Right kidney (tissue), 1 donor: ENCODE measurements at regions not wholly inside any gene's neighbourhood (a gene's known extent, or its start where the extent isn't known, plus 50 kb on each side); places are given as distances from the start of the nearest gene placed in this dataset.

Experiments
- DNase-seq: peaks from one replicate; pipeline ENCODE4 v3.0.0-alpha.2; 2016

DNA sequence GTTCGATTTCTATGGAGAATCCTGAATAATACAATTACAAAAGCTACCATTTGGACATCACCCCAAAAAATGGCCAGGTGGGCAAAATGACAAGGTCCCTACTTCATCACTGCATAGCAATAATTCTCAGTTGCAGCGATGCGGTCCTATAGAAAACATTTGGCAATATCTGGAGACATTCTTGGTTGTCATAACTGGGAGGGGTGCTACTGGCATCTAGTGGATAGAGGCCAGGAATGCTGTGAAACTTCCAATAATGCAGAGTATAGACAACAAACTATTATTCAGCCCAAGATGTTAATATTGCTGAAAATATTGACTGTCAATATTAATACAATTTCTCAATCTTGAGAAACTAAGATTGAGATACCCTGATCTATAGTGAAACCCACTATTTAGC is 637.8 kb upstream of the PKDCC start:
- no peak for DNase-seq

DNA sequence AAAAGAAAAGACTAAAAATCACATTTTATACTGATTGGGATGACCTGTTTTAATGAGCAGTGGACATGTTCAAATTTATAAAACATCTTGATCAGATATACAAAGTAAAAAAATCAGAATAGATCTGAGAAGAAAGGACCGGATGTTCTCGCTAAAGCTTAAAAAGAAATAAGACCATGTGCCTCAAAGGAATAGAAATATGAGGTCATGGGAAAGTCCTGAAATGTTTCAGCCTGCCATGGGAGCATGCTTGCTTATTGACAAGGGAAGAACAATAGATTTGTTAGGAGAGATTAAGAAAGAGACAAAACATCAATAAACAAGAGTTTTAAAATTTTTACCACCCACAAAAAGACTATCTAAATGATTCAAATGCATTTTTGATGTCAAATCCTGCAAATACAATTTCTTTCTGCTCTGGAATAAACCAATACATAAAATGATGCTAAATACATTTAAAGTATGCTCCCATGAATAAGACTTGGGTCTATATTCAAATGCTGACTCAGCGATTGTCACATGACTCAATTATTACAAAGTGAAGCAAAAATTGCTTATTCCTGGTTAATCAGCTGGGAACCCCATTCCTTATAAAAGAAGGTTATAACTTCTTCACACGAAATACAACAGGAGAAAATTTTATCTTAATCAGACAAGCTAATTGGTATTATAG is 633.9 kb upstream of the PKDCC start:
- no peak for DNase-seq

DNA sequence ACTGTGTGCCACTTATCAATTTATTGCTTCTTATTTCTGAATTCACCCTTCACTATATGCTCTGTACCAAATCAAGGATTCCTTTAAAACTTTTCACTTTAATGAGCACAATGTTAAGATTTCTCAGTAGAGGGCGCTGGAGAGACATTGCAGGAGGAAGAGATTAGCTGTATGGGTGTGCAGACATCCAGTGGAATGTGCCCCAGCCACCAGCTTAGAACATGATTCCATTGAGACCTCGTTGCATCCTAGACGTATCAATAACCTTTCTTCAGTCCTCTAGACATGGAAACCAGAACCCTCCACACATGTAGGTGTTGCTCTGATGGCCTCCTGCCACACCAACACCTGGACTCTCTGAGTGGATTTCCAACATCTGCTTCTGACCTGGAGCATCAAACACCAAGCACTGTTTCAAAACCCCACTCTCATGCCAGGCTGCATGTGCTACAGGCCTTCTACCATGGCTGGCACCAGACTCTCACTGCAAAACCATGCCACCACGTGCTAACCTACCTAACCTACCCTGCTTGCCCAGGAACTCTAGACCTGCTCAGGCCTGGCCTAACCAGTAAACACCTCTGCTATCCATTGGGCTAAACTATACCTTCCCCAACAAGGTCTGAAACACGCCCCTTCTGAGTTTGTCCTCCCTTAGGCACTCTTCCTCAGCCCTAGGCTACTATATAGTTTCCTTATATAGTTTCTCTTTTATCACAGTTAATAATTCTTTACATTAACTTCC is 633.2 kb upstream of the PKDCC start:
- DNase-seq = no peak

DNA sequence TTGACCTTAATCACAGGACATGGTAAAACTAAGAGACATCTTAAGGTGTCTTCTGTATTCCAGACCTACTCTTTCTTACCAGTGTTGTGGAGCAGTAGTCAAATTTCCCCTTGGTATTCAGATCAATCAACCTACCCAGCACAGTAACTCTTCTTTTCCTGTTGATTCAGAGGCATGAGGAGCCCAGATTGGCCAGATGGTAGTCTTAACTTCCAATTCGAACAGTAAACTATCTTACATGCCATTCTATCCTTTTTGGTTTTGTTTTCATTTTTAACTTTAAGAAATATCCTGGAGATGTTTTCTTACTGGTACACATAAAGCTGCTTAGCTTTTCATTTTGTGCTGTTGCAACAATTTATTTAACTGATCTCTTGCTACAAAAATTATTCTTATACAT is 630.3 kb upstream of the PKDCC start:
- DNase-seq = no peak

DNA sequence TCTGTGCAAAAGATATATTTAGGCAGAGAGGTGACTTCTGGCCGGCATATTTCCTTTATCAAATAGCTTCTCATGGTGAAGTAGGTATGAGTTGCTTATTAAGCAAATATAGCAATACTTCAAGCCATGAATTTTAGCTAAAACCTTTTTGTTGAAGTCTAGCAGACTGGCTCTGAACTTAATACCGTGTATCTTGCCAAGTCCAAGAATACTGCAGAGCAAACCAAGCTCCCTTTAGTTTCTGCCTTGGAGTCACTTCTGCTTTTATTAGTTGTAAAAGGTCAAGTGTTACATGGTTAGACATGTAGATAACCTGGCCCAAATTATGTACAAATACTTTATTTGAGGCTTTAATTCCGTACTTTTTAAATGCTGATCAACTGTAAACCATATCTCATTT is 627.6 kb upstream of the PKDCC start:
- DNase-seq = no peak

DNA sequence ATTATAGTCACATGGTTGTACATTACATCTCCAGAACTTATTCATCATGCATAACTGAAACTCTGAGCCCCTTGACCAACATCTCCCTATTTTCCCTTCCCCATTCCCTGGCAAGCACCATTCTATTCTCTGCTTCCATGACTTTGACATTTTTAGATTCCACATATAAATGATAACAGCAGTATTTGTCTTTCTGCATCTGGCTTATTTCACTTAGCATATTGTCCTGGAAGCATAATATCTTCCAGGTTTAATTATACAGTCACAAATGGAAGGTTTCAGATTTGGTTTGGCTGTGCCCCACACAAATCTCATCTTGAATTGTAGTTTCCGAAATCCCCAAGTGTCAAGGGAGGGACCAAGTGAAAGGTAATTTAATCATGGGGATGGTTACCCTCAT is 626.9 kb upstream of the PKDCC start:
- no peak for DNase-seq

DNA sequence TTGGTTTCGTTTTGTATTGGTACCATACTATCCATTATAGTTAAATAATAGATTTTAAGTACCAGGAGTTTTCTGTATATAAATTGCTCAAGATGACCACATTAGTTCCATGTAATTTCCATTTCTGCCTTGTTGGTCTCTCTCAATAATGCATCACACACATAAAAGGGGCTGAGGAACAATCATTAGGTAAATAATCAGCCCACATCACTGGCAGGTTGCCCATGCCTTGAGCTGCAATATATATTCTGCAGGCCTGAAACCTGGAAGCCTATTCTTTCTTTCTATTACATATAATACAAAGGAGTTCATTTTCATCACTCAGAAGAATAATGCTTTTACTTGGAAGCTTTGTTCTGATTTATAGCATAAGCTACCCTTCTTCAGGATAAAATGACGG is 616.1 kb upstream of the PKDCC start:
- DNase-seq = no peak

DNA sequence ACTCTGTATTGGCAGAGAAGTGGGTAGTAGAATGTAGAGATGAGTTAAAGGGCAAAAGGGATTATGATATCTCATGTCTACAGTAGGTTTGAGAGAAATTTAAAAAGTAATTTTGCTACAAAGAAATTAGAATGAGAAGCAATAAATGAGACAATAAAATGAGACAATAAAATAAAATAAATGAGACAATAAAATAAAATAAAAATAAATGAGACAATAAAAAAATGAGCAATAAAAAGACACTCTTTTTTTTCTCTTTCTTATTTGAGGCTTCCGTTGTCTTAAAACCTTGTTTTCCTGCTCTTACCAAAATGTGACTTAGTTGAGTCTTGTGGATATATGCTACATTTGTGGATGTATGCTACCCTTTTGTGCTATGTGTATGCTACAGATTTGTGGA is 615.4 kb upstream of the PKDCC start:
- DNase-seq = no peak

DNA sequence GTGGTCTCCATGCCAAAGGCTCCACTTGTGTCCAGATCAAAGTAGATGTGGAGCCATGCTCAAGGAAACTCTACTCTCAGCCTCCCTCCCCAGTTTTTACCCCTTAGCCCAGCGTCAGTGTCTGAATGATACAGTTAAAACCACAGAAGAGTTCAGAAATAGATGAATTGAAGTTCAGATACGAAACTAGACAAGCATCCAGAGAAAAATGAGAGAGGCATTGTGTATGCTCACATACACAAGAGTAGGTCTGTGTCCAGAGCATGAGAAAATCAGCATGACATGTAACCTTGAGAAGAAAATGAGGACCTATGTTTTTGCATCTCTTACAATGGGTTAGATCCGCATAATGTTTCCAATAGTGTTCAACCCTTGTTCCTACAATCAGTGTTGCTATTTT is 612.8 kb upstream of the PKDCC start:
- DNase-seq = no peak

DNA sequence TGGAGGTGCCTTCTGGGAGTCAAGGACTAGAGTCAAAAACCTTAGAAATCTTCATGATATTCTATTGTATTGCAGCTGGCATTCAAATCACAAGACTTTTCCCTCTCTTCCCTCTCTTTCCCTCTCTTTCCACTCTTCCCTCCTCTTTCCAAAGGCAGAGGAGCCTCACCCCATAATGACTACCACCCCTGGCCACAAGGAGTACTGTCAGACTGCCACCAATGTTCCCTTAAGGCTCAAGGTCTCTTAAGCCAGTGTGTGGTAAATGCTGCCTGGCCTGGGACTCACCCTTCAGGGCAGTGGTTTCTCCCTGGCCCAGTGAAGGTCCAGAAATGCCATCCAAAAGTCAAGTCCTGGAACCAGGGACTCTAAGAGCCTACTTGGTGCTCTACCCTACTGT is 605.9 kb upstream of the PKDCC start:
- no peak for DNase-seq

DNA sequence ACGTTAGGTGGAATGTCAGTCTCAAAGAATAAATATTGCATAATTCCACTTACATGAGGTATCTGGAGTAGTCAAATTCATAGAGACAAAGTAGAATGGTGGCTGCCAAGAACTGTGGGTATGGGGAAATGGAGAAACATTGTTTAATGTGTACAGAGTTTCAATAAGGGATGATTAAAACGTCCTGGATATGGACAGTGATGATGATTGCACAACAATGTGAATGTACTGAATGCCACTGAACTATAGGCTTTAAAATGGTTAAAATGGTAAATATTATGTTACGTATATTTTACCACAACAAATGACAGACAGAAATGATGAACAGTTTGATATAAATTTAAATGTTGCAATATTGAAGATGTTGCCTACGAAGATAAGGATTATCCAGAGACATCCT is 602.0 kb upstream of the PKDCC start:
- DNase-seq = no peak

DNA sequence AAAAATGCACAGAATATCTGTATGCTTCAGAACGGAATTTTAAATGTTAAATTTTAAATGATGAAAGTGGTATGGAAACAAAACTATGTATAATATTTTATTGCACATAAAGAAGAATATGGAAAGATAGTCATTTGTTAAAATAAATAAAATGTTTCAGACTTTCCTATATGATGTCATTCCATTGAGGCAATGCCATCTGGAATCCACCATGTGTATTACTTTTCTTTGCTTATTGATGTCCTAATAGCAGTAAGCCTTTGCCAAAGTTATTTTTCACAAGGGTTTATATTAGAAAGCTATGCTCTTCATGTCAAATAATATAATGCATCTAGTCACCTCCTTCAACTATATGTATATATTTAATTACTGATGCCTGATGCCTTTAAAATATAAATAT is 601.6 kb upstream of the PKDCC start:
- no peak for DNase-seq

DNA sequence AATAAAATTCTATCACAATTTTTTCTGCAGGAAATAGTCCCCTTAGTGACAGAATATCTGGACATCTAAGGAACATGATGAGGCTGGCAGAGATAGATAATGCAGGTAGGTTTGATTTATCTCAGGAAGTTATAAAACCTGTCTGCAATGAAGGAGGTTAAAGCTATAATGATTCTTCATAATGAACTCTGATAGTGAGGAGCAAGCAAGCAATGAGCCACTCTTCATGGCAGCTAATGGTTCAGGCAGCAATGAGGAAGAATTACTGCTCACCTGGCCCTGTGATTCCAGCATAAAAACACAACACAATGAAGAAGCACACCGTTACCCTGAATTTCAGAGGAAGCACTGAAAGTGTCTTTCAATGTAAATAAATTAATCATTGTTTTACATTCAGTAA is 599.6 kb upstream of the PKDCC start:
- no peak for DNase-seq

DNA sequence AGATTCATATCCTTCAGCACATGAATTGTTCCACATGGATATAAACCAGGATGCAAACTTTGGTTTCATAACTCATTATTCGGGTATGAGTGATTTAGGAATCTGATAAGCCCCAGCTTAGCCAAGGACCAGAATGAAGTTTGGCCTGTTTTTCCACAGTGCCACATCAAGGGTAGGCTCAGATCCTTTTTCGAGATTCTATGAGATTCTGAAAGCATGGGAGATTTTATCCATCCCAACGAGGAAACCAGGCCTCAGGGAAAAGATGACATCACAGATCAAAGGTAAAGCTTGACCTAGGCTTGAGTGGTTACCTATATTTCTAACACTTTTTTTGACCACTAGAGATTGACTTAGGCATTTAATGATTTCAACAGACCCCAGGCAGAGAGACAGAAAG is 590.8 kb upstream of the PKDCC start:
- no peak for DNase-seq

DNA sequence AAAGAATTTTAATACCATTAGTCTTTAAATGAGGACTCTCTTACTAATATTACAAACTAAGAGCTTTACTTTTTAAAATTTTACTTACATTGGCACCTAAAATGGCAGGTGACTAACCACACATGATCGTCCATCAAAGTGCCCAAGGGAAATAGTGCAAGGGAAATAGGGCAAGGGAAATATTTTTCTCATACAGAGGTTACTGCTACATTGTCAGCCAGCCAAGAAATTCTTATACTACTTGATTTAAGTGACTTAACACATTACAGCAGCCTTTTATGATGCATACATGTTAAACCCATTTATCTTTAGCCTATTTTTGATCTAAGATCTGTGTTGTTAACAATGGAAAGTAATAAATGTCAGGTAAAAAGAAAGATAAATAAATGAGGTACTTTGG is 587.2 kb upstream of the PKDCC start:
- DNase-seq = no peak

DNA sequence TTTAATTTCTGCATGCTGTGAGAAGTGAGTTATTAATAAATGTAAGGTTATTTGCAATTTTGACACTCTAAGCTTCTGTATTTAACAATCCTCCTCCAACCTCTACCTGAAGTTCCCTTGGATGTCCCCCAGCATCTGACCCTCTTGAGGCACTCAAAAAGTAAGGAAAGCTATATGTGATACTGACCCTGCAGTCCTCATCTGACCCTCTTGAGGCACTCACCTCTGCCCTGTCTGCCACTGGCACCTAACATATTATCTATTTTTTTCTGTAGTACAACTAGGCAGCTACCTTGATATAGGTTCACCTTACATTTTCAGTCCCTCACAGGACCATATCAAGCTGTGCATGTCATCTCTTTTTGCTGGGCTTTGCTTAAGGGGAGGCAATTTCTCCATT is 583.4 kb upstream of the PKDCC start:
- no peak for DNase-seq

DNA sequence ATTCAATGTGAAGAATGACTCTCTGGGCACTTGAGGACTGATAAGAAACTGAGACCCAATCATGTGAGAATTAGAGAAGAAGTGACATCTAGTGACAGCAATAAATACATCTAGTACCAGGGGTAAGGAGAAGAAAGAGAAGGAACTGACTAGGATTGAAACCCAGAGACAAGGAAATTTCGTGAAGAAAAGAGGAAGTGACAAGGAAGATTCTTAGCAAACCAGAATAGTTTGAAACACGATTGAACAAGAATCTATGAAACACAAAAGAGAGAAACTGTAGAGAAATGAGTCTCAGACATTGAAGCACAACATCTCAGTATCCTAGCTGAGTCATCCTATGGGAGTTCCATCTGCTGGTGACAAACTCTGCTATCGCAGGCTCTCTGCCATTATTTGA is 571.9 kb upstream of the PKDCC start:
- DNase-seq = no peak

DNA sequence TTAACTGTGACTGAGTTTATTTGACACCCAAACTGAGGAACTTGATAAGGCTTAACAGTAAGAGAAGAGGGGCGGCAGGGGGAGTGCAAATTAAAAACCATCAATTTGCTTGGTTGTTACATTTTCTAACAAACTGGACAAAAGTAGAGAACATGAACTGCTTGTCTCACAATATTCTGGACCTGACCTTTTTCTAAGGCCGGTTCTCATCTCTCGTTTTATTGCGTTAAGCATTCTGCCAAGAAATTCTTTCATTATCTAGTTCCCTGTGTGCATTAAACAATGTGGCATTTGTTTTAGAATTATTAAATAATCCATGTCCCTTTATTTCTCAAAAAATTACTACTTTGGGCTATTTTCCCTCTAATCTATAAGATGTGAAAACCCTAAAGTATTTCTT is 565.2 kb upstream of the PKDCC start:
- DNase-seq = no peak

DNA sequence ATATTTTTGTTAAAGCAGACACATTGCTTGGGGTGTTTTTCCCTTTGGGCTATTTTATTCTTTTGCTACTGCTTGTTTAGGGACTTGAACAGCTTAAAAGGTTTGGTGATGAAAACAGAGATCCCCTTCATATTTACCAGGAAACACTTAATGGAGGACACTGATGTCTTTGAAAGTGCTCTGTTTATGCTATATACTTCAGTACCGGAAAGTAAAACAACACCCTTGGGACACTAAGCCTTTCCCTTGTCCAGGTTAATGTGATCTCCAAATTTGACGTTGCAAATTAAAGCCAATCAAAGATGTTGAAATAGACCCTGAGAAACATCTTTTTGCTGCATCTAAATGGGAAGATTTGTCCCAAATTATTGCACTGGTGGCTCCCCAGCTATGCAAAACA is 564.6 kb upstream of the PKDCC start:
- no peak for DNase-seq

DNA sequence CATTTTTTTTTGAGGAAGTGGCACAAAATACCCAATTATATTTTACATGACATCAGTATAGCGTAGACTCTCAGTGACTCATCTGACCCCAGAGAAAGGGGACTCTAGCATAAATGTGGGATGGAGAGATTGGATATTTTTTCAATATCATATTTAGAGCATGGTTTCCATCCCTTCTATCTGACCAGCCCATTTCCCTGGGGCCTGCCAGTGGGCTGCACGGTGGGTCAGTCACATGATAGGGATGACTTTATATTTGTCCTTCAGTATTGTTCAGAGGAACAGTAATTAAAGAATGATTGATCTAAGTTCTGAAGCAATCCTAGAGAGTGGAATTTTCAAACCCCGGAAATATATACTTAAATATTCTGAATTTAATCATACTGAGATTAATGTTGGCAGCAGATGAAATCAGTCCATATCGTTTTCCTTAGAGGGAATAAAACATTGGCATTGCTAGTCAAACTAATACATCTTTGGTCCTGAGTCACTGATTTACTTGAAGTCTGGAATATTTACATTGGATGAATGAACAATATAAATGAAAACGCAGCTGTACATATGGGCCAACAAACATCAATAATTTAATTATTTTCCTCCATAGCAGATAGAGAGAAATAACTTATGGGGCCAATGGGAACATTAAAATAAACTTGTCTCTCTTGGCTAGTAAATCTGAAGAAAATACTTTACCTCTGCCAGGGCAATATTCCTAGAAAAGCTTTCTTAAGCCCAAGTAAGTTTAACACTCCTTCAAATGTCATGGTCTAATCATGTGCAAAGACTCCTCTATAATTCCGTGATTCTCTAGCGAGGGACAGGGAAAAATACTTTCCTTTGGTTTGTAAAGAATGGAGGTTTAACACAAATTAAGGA is 563.6 kb upstream of the PKDCC start:
- no peak for DNase-seq

DNA sequence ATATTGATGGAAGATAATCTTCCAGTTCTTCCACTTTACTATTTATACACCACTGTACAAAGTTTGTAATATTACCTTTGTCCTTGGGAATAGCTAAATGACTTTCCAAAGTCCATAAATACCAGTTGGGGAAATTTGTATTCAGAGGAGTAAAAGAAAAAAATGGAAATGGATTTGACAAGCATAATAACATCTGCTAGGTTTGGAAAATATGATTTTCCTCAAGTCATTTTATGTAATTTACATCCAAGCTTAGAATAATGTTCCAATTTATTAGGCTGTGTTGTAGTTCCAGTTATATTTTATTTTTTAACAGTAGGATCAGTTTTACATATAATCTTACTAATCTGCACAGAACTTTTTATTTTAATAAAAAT is 563.0 kb upstream of the PKDCC start:
- no peak for DNase-seq

DNA sequence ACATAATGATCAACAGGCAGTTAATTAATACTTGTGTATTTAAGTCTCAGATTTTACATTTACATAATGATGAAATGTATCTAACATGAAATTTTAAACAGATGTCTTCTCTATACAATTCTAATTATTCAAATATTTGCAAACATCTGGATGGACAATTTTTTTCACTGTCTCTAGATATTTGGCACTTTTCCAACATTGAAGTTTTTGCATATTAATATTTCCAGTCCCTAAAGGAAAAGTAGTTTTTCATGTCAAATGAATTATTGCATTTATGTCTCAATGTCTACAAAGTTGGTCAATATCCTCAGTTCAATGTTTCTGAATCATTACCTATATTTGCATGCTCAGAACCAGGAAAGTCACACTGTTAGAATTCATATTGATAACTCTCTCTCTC is 560.9 kb upstream of the PKDCC start:
- DNase-seq = no peak

DNA sequence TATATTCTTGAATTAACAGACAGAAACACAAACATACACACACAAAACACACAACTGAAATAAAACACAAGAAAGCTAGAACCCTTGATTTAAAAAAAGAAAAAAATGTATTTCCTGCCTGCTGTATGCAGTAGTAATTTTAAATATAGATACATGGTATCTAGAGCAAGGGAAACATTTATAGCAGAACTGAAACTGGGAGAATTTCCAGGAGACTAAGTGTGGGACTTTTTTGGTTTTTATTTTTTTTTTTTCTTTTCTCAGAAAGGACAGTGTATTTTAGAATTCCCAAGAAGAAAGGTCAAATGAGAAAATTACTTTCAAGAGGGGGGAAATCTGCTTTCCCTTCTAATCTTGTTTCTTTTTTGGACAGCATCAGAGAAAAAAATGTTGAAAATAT is 558.9 kb upstream of the PKDCC start:
- no peak for DNase-seq

DNA sequence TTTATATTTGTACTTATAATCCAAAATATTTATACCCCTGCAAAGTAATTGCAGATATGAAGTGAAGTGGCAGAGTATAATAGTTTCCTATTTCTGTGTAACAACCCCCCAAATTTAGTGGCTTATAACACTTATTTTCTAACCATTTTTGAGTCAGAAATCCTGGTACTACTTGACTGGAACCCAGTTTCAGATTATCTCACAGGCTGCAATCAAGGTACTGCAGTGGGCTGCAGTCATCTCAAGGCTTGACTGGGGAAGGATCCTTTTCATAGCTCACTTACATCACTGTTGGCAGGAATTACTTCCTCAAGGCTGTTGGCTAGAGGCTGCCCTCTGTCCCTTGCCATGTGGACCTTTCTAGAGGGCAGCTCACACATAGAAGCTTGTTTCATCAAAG is 558.2 kb upstream of the PKDCC start:
- no peak for DNase-seq
